ENCODE measurements at regions not wholly inside any gene's neighbourhood (a gene's known extent, or its start where the extent isn't known, plus 50 kb on each side); places are given as distances from the start of the nearest gene placed in this dataset.
"Not testable (repeated sequence)": the region's sequence is repeated elsewhere in the genome, so short reads cannot be mapped to it uniquely, and the experiment has no call there.

GRCh38 chr7:65251851-65252620 lies 121.6 kb upstream of the ZNF92 start:
- peak; percentile 30 for DNase-seq (ENCODE audit: low spot score)

- no peak for DNase-seq (ENCODE audit: low spot score)
Observed at GRCh38 chr7:65250697-65251395, 122.8 kb upstream of the ZNF92 start.

- DNase-seq (ENCODE audit: low spot score) = no peak
Observed at GRCh38 chr7:65250216-65250615, 123.4 kb upstream of the ZNF92 start.

GRCh38 chr7:65247491-65247890 lies 126.2 kb upstream of the ZNF92 start:
- DNase-seq (ENCODE audit: low spot score) = no peak

- no peak for DNase-seq (ENCODE audit: low spot score)
Observed at GRCh38 chr7:65239707-65240352, 133.8 kb upstream of the ZNF92 start.

GRCh38 chr7:65239324-65239706 lies 134.3 kb upstream of the ZNF92 start:
- DNase-seq (ENCODE audit: low spot score) = no peak

GRCh38 chr7:65238785-65239184 lies 134.9 kb upstream of the ZNF92 start:
- no peak for DNase-seq (ENCODE audit: low spot score)

- no peak for DNase-seq (ENCODE audit: low spot score)
Observed at GRCh38 chr7:65235586-65235985, 138.1 kb upstream of the ZNF92 start.

GRCh38 chr7:65233409-65234034 lies 140.1 kb upstream of the ZNF92 start:
- no peak for DNase-seq (ENCODE audit: low spot score)

- no peak for DNase-seq (ENCODE audit: low spot score)
Observed at GRCh38 chr7:65230231-65230630, 143.4 kb upstream of the ZNF92 start.

- DNase-seq (ENCODE audit: low spot score) = no peak
Observed at GRCh38 chr7:65225422-65226006, 148.1 kb upstream of the ZNF92 start.

- no peak for DNase-seq (ENCODE audit: low spot score)
Observed at GRCh38 chr7:65222655-65223054, 151.0 kb upstream of the ZNF92 start.

GRCh38 chr7:65221683-65222082 lies 152.0 kb upstream of the ZNF92 start:
- no peak for DNase-seq (ENCODE audit: low spot score)

GRCh38 chr7:65219623-65220022 lies 154.0 kb upstream of the ZNF92 start:
- DNase-seq (ENCODE audit: low spot score) = no peak

GRCh38 chr7:65216469-65216868 lies 157.2 kb upstream of the ZNF92 start:
- DNase-seq (ENCODE audit: low spot score) = no peak

GRCh38 chr7:65213260-65213659 lies 160.4 kb upstream of the ZNF92 start:
- not testable (repeated sequence) for DNase-seq (ENCODE audit: low spot score)

GRCh38 chr7:65199221-65199620 lies 174.4 kb upstream of the ZNF92 start:
- DNase-seq (ENCODE audit: low spot score) = not testable (repeated sequence)

GRCh38 chr7:65193334-65194058 lies 180.2 kb upstream of the ZNF92 start:
- DNase-seq (ENCODE audit: low spot score) = not testable (repeated sequence)

GRCh38 chr7:65177041-65177440 lies 170.6 kb upstream of the ERV3-1 start:
- not testable (repeated sequence) for DNase-seq (ENCODE audit: low spot score)

GRCh38 chr7:65150105-65150504 lies 143.6 kb upstream of the ERV3-1 start:
- DNase-seq (ENCODE audit: low spot score) = not testable (repeated sequence)

GRCh38 chr7:65146118-65146914 lies 139.8 kb upstream of the ERV3-1 start:
- not testable (repeated sequence) for DNase-seq (ENCODE audit: low spot score)
